Gastroesophageal sphincter (tissue), 4 donors: ENCODE measurements at regions not wholly inside any gene's neighbourhood (a gene's known extent, or its start where the extent isn't known, plus 50 kb on each side); places are given as distances from the start of the nearest gene placed in this dataset.

Source experiments
- ATAC-seq: fragments of 150-250 bp; one replicate; pipeline ENCODE4 v1.9.1; 2016; ENCODE audit warnings: mild to moderate bottlenecking, moderate library complexity
- H3K27ac ChIP-seq, 4 donors: fragments of 200-600 bp; sonication (generic) in 3 of 4; 1 replicate in 3 of 4; 2 replicates in 1 of 4; pipeline ENCODE4 v1.5.1; 2016 to 2019
- H3K27me3 ChIP-seq: fragments of 200-600 bp; sonication (generic); one replicate; pipeline ENCODE4 v1.5.1; 2019
- H3K36me3 ChIP-seq, 2 donors: fragments of 200-600 bp; sonication (generic); one replicate each; pipeline ENCODE4 v1.5.1; 2019; ENCODE audit warnings: control low read depth in 1 of 2
- H3K4me1 ChIP-seq, 3 donors: fragments of 200-600 bp; sonication (generic); 1 replicate in 2 of 3; 2 replicates in 1 of 3; pipeline ENCODE4 v1.5.1; 2016 to 2019; ENCODE audit warnings: control low read depth in 2 of 3
- H3K4me3 ChIP-seq, 2 donors: fragments of 200-600 bp; sonication (generic); one replicate each; pipeline ENCODE4 v1.5.1; 2019; ENCODE audit warnings: mild to moderate bottlenecking in 1 of 2, moderate library complexity in 1 of 2
- H3K9me3 ChIP-seq, 3 donors: fragments of 200-600 bp; sonication (generic); one replicate each; pipeline ENCODE4 v1.5.1; 2017 to 2019; ENCODE audit warnings: control low read depth in 2 of 3
- CTCF ChIP-seq, 4 experiments: fragments of 200-600 bp in 2 of 4; fragments of 450-650 bp in 2 of 4; sonication (generic) in 1 of 4; IDR thresholded peaks; one replicate each; pipeline ENCODE4 v1.5.1; 2017 to 2019; ENCODE audit warnings: antibody characterized with exemption in 4 of 4, mild to moderate bottlenecking in 2 of 4, moderate library complexity in 2 of 4
- EP300 ChIP-seq: sonication (generic); formaldehyde crosslinking; IDR thresholded peaks from one replicate; pipeline ENCODE4 v1.6.1; 2017; ENCODE audit warnings: antibody characterized with exemption, mild to moderate bottlenecking
- POLR2A ChIP-seq, 2 donors: fragments of 450-650 bp; IDR thresholded peaks; one replicate each; pipeline ENCODE4 v1.6.1; 2017; ENCODE audit warnings: antibody characterized with exemption in 2 of 2, mild to moderate bottlenecking in 2 of 2, moderate library complexity in 1 of 2
- POLR2AphosphoS5 ChIP-seq: sonication (generic); formaldehyde crosslinking; IDR thresholded peaks from one replicate; pipeline ENCODE4 v1.6.1; 2017; ENCODE audit warnings: antibody characterized with exemption
- WGBS, 2 donors: methylation state at CpG; one replicate each; pipeline ENCODE4 v1.1.5; 2018; ENCODE audit warnings: low coverage in 1 of 2; 5-methylcytosine and 5-hydroxymethylcytosine counted together

- H3K4me1 ChIP-seq = no peaks in the 10 kb centered on the region
- no peak for ATAC-seq
- 55 to 73% methylated on average over 1 to 2 of the region's 2 CpGs for WGBS, 2 donors
- H3K4me3 ChIP-seq = no peak overlapping the region
- H3K27ac ChIP-seq = no peak overlapping the region
- H3K9me3 ChIP-seq = no peaks in the 10 kb centered on the region
- TF ChIP-seq POLR2AphosphoS5 (no peak), EP300 (no peak), POLR2A (IDR thresholded peaks at IDR 0.05) (no peak), CTCF (IDR thresholded peaks at IDR 0.05) (no peak)
- no peaks in the 10 kb centered on the region for H3K27me3 ChIP-seq
- H3K36me3 ChIP-seq = no peaks in the 10 kb centered on the region
Measured at GRCh38 chr11:25602149-25602548, 729.8 kb upstream of the ANO3 start.

- no peaks in the 10 kb centered on the region for H3K36me3 ChIP-seq
- H3K4me1 ChIP-seq = no peaks in the 10 kb centered on the region
- H3K27ac ChIP-seq = no peak overlapping the region
- no peak for ATAC-seq
- no peaks in the 10 kb centered on the region for H3K27me3 ChIP-seq
- no peaks in the 10 kb centered on the region for H3K9me3 ChIP-seq
- no peak for TF ChIP-seq EP300
- TF ChIP-seq POLR2A (IDR thresholded peaks at IDR 0.05) = no peak
- TF ChIP-seq CTCF (IDR thresholded peaks at IDR 0.05) = no peak
- TF ChIP-seq POLR2AphosphoS5 = no peak
- no peak overlapping the region for H3K4me3 ChIP-seq
- 90 to 100% methylated on average over 2 of the region's 2 CpGs for WGBS, 2 donors
Measured at GRCh38 chr11:25602959-25603358, 729.0 kb upstream of the ANO3 start.

- Histone ChIP-seq H3K27me3 (no peaks in the 10 kb centered on the region), H3K4me1 (no peaks in the 10 kb centered on the region), H3K9me3 (no peaks in the 10 kb centered on the region), H3K27ac (no peak overlapping the region), H3K36me3 (no peaks in the 10 kb centered on the region), H3K4me3 (no peak overlapping the region)
- no peak for ATAC-seq
- TF ChIP-seq CTCF (IDR thresholded peaks at IDR 0.05) = no peak
- TF ChIP-seq POLR2AphosphoS5 = no peak
- no peak for TF ChIP-seq EP300
- no peak for TF ChIP-seq POLR2A (IDR thresholded peaks at IDR 0.05)
- 60 to 92% methylated on average over 1 to 2 of the region's 3 CpGs for WGBS, 2 donors
Measured at GRCh38 chr11:25612806-25613205, 719.1 kb upstream of the ANO3 start.

- no peak overlapping the region for H3K27ac ChIP-seq
Measured at GRCh38 chr11:25613451-25613850, 718.5 kb upstream of the ANO3 start.

More at GRCh38 chr11:25613451-25613850, 718.5 kb upstream of the ANO3 start:
- H3K36me3 ChIP-seq = no peaks in the 10 kb centered on the region
- ATAC-seq = no peak
- WGBS, 2 donors = 36 to 50% methylated on average over 1 of the region's 1 CpG
- no peak overlapping the region for H3K4me3 ChIP-seq
- TF ChIP-seq POLR2AphosphoS5 (no peak), POLR2A (IDR thresholded peaks at IDR 0.05) (no peak), EP300 (no peak), CTCF (IDR thresholded peaks at IDR 0.05) (no peak)
- no peaks in the 10 kb centered on the region for H3K9me3 ChIP-seq
- no peaks in the 10 kb centered on the region for H3K4me1 ChIP-seq
- no peaks in the 10 kb centered on the region for H3K27me3 ChIP-seq
